ENCODE measurements at regions not wholly inside any gene's neighbourhood (a gene's known extent, or its start where the extent isn't known, plus 50 kb on each side); places are given as distances from the start of the nearest gene placed in this dataset.
A peak's percentile ranks its signal among the peaks of the same experiment; 100 is the strongest.

DNA sequence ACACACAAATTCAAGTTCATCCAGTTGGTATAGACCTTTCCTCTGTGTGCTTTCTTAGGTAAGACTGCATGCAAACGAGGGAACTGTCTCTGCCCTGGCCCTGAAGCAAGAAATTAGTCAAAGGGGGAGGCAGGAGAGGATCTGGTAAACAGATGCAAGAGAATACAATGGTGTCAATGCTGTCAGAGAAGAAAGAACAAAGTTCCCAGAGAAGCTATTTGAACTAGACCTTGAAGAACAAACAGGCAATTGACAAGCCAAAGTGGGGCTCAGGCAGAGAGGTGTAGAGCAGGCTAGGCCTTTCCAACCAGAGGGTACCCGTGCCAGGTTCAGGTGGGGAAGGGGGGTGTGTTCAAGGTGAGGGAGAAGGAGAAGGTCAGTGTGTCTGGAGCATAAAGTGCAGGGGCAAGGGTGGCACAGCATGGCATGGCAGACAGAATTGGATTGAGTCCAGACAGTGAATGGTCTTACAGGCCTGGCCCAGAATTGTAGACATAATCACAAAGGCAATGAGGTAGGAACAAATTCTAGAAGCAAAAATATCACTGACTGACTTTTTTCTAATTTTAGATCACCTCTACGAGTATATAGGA, 95.0 kb upstream of the STARD13 start:
- H3K27me3 ChIP-seq (replicated peaks) = no peaks in the 10 kb centered on the region
- no peak overlapping the region for H3K4me3 ChIP-seq (ENCODE audit: low read depth, low read length)
- no peak overlapping the region for H3K27ac ChIP-seq
- no peak for DNase-seq
- no peaks in the 10 kb centered on the region for H3K36me3 ChIP-seq (replicated peaks)
- TF ChIP-seq, protein P1, sequence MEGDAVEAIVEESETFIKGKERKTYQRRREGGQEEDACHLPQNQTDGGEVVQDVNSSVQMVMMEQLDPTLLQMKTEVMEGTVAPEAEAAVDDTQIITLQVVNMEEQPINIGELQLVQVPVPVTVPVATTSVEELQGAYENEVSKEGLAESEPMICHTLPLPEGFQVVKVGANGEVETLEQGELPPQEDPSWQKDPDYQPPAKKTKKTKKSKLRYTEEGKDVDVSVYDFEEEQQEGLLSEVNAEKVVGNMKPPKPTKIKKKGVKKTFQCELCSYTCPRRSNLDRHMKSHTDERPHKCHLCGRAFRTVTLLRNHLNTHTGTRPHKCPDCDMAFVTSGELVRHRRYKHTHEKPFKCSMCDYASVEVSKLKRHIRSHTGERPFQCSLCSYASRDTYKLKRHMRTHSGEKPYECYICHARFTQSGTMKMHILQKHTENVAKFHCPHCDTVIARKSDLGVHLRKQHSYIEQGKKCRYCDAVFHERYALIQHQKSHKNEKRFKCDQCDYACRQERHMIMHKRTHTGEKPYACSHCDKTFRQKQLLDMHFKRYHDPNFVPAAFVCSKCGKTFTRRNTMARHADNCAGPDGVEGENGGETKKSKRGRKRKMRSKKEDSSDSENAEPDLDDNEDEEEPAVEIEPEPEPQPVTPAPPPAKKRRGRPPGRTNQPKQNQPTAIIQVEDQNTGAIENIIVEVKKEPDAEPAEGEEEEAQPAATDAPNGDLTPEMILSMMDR (IDR thresholded peaks at IDR 0.05; ENCODE audit: low read depth, low read length, missing control alignments) = no peak
- in situ Hi-C loops (cut with HindIII; ENCODE audit: low pct_ligation_motif_present, low sequenced_read_pairs) = no loop called here

DNA sequence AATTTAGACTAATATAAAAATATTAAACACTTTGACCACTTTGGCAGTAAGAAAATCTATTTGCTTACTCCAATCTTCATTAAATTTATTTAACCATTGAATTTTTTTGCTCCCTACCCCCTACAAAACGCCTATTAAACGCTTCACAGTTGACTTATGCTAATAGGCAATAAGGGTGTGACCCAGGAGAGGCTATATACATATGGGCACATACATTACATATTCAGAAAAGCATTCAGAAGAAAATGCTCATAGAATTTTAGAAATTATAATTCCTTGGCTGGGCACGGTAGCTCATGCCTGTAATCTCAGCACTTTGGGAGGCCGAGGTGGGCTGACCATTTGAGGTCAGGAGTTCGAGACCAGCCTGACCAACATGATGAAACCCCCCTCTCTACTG, 95.6 kb upstream of the STARD13 start:
- H3K36me3 ChIP-seq (replicated peaks) = no peaks in the 10 kb centered on the region
- H3K27ac ChIP-seq = no peak overlapping the region
- TF ChIP-seq, protein P1 (IDR thresholded peaks at IDR 0.05; ENCODE audit: low read depth, low read length, missing control alignments) = no peak
- H3K4me3 ChIP-seq (ENCODE audit: low read depth, low read length) = no peak overlapping the region
- DNase-seq = no peak
- no peaks in the 10 kb centered on the region for H3K27me3 ChIP-seq (replicated peaks)
- in situ Hi-C loops (cut with HindIII; ENCODE audit: low pct_ligation_motif_present, low sequenced_read_pairs) = no loop called here

DNA sequence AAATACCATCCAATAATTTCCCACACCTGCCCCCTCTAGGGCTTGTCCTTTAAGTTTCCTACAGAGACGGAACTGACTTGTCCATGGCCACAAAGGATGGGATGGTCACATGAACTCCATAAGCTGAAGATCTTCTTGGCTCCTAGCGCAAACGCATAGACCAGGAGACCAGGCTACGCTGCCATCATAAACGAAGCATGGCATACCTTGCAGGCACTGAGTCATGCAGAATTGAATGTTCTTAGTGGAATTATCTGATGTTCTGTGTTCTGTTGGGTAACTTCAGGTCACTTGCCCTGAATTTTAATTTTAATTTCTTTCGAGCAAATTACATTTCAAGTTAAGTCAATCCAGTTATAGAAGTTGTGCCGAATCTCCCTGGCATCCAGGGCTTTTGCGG, 96.4 kb upstream of the STARD13 start:
- in situ Hi-C loops (cut with HindIII; ENCODE audit: low pct_ligation_motif_present, low sequenced_read_pairs) = no loop called here
- TF ChIP-seq, protein P1 (IDR thresholded peaks at IDR 0.05; ENCODE audit: low read depth, low read length, missing control alignments) = no peak
- Histone ChIP-seq H3K4me3 (ENCODE audit: low read depth, low read length) (no peak overlapping the region), H3K27ac (no peak overlapping the region), H3K27me3 (replicated peaks) (no peaks in the 10 kb centered on the region), H3K36me3 (replicated peaks) (no peaks in the 10 kb centered on the region)
- no peak for DNase-seq

DNA sequence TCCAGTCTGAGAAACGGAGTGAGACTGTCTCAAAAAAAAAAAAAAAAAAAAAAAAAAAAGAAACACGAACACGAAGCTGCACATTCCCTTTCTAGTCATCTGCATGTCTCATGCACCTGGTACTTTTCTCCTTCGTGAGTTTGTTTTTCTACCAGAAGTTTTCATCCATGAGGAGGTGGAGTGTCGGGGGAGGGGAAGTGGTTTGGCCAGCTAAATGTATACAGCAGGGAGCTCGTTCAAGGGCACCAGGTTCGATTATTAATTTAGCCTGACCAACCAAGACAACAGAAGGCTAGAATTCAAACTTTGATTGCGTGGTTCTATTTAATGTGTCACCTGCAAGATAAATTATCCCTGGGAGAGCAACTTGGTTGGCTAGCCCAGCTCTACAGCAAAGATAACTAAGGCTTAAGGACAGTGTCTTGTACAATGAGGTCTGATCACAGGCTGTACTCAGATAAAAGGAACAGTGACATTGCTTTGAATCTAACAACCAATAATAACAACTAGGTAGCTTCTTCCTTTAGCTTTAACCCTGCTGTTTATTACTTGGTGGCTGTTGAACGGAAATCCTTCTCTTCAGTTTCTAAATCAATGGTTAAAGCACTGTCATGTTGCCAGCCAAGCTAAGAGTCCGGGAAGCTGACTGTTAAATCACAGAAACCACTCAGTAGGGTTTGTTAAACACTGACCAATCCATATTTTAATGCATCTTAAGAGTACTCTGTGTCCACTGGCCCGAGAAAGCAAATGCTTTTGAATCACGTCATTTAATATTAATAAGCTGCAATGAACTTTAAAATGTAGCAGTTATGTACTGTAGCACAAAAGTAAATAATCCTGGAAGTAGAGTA, 98.4 kb upstream of the STARD13 start:
- Histone ChIP-seq H3K27ac (no peak overlapping the region), H3K27me3 (replicated peaks) (no peaks in the 10 kb centered on the region), H3K4me3 (ENCODE audit: low read depth, low read length) (no peak overlapping the region), H3K36me3 (replicated peaks) (no peaks in the 10 kb centered on the region)
- TF ChIP-seq, protein P1 (IDR thresholded peaks at IDR 0.05; ENCODE audit: low read depth, low read length, missing control alignments) = no peak
- in situ Hi-C loops (cut with HindIII; ENCODE audit: low pct_ligation_motif_present, low sequenced_read_pairs) = no loop called here
- DNase-seq = no peak

DNA sequence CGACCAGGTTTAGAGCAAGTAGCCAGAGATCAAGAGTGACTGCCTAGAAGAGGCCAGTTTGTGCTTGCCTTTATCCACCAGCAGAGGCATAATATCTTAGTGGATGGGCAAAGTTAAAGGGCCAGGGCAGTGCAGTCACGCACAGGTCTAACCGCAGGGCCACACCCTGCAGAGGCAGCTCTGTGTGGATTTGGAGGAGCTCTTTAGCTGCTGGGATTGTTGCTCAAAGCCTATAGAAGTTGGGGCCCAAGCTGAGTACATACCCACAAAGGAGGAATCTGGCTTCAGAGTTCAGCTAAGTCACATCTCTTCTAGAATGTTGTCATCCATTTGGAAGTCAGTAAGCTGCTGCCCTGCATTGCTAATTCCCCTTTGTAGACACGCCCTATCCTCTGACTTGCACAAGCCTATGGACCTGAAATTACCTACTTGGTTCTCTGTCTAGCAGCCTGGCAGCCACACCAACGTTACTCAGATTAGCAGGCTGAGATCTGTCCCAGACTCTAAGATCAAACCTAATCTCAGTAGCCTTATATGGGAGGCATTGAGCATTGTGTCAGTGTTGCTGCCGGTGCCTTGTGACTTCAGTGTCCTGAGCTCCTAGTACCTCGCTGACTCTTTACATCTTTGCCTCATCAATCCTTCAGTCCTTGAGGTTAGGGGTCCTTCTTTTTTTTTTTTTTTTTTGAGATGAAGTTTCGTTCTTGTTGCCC, 102.9 kb upstream of the STARD13 start:
- Histone ChIP-seq H3K27me3 (replicated peaks) (no peaks in the 10 kb centered on the region), H3K4me3 (ENCODE audit: low read depth, low read length) (no peak overlapping the region), H3K27ac (no peak overlapping the region), H3K36me3 (replicated peaks) (no peaks in the 10 kb centered on the region)
- no peak for DNase-seq
- in situ Hi-C loops (cut with HindIII; ENCODE audit: low pct_ligation_motif_present, low sequenced_read_pairs) = no loop called here
- TF ChIP-seq, protein P1 (IDR thresholded peaks at IDR 0.05; ENCODE audit: low read depth, low read length, missing control alignments) = peak; percentile 15
